ENCODE measurements at regions not wholly inside any gene's neighbourhood (a gene's known extent, or its start where the extent isn't known, plus 50 kb on each side); places are given as distances from the start of the nearest gene placed in this dataset.

- H3K4me2 ChIP-seq (ENCODE audit: low read length) = no peak overlapping the region
- H3K9me3 ChIP-seq (ENCODE audit: control insufficient read depth in 1 of 2, insufficient read depth in 1 of 2, low read depth in 1 of 2, low read length in 2 of 2) = no peaks in the 10 kb centered on the region
- H3K27ac ChIP-seq (ENCODE audit: low read depth, low read length) = no peak overlapping the region
- H3K9ac ChIP-seq (ENCODE audit: low read length) = no peak overlapping the region
- ATAC-seq (no peak), DNase-seq (ENCODE audit: low read depth, low spot score) (no peak)
- no peak overlapping the region for H2AFZ ChIP-seq (ENCODE audit: low read depth, low read length, poor library complexity, severe bottlenecking)
- no TSS peak for BruUV-seq (replicated peaks)
- no peaks in the 10 kb centered on the region for H3K79me2 ChIP-seq (ENCODE audit: insufficient read depth, low read length)
- intact Hi-C loops (cut with micrococcal nuclease) = no loop called here
- POLR2A ChIA-PET = no interaction called here
- no peaks in the 10 kb centered on the region for H3K36me3 ChIP-seq (ENCODE audit: control insufficient read depth in 1 of 2, insufficient read depth in 2 of 2, low read length in 2 of 2)
- no peak overlapping the region for H3K4me3 ChIP-seq (replicated peaks in 1 of 2; ENCODE audit: low read depth in 1 of 2, low read length in 2 of 2)
- H3K27me3 ChIP-seq (ENCODE audit: insufficient read depth, low read length) = peaks cover 69% of the 10 kb centered on the region
- H4K20me1 ChIP-seq (ENCODE audit: insufficient read depth) = no peaks in the 10 kb centered on the region
- CTCF ChIA-PET = no interaction called here
- TF ChIP-seq SIN3A (IDR thresholded peaks at IDR 0.05; ENCODE audit: low read depth) (no peak), ZNF274 (IDR thresholded peaks at IDR 0.05; ENCODE audit: low read depth, low read length) (no peak), CTCF (IDR thresholded peaks at IDR 0.05 in 2 of 3, conservative IDR thresholded peaks at IDR 0.05 in 1 of 3; ENCODE audit: borderline replicate concordance in 1 of 3, insufficient read depth in 1 of 3, low read depth in 2 of 3, low read length in 2 of 3) (no peak), FOSL1 (IDR thresholded peaks at IDR 0.05; ENCODE audit: low read depth) (no peak), ZBTB33 (IDR thresholded peaks at IDR 0.05; ENCODE audit: extremely low read depth, insufficient replicate concordance, low read length) (no peak), SRF (IDR thresholded peaks at IDR 0.05; ENCODE audit: low read depth) (no peak), POLR2AphosphoS5 (IDR thresholded peaks at IDR 0.05; ENCODE audit: low read depth, low read length) (no peak), CBX3 (IDR thresholded peaks at IDR 0.05; ENCODE audit: low read depth) (no peak), MAX (IDR thresholded peaks at IDR 0.05) (no peak), TCF7L2 (IDR thresholded peaks at IDR 0.05; ENCODE audit: borderline replicate concordance, extremely low read depth, insufficient read depth, insufficient read length) (no peak), CEBPB (IDR thresholded peaks at IDR 0.05; ENCODE audit: low read depth) (no peak), ELF1 (IDR thresholded peaks at IDR 0.05; ENCODE audit: borderline replicate concordance, low read depth) (no peak), JUND (IDR thresholded peaks at IDR 0.05) (no peak), YY1 (IDR thresholded peaks at IDR 0.05; ENCODE audit: extremely low read depth, insufficient replicate concordance, low read depth, low read length) (no peak)
- RAD21 ChIA-PET (ENCODE audit: low non-redundant PET in 1 of 2, low total read pairs in 2 of 2, uncharacterized antibody in 2 of 2, unreplicated experiment in 2 of 2) = no interaction called here
- no peaks in the 10 kb centered on the region for H3K9me2 ChIP-seq (ENCODE audit: insufficient read depth)
- H3K4me1 ChIP-seq (ENCODE audit: control insufficient read depth in 1 of 2, insufficient read depth in 2 of 2, low read length in 2 of 2) = no peaks in the 10 kb centered on the region
Measured at GRCh38 chr10:78729800-78730199, 339.0 kb upstream of the ZMIZ1 start.

All from HCT116 (cell line).